DMS 273 (cell line): ENCODE measurements at regions not wholly inside any gene's neighbourhood (a gene's known extent, or its start where the extent isn't known, plus 50 kb on each side); places are given as distances from the start of the nearest gene placed in this dataset.
"Not testable (repeated sequence)": the region's sequence is repeated elsewhere in the genome, so short reads cannot be mapped to it uniquely, and the experiment has no call there.

ENCODE experiments used
- DNase-seq: peaks from one replicate; lab custom pipeline; 2025; ENCODE audit not compliant: unreplicated experiment; lab: John Stamatoyannopoulos, UW

- DNase-seq, result no peak
Measured at GRCh38 chr2:184302506-184302905, 295.8 kb upstream of the ZNF804A start.

DNA sequence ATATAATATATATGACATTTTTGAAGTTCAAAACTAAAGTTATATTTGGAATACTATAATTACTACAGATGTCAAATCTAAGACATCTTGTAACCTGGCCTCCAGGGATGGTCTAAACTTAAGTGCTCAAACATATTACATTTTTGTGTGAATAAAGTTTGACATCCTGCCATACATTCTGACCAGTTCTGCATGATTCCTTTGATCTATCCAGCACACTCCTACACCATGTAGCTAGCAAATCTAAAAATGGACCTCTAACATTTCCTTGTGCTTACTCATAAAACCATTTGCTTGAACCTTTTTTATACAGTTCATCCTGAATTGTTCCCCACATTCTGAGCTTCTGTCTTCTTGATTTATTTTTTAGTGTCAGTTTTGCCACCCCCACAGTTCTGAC, 294.3 kb upstream of the ZNF804A start:
- no peak for DNase-seq

- no peak for DNase-seq
Measured at GRCh38 chr2:184305105-184305504, 293.2 kb upstream of the ZNF804A start.

DNA sequence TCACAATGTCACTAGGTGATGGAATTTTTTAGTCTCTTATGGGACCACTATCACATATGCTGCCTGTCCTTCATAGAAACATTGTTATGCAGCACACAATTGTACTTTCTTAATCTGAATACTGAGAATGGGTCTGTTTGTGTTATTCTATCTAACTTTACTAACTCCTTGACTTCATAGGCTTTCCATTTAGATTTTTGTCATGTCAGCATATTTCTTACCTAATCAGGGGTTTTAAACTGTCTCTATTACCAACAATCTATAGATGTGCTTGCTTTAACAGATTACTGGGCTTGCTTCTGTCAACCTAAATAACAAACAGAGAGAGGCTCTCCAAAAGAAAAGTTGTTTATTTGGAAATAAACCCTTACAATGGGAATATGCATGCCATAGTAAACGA, 289.6 kb upstream of the ZNF804A start:
- DNase-seq, result no peak

GRCh38 chr2:184312970-184313369, 285.4 kb upstream of the ZNF804A start:
- DNase-seq, result no peak

GRCh38 chr2:184314829-184315228, 283.5 kb upstream of the ZNF804A start:
- DNase-seq, result no peak

GRCh38 chr2:184316921-184317320, 281.4 kb upstream of the ZNF804A start:
- DNase-seq, result no peak

DNA sequence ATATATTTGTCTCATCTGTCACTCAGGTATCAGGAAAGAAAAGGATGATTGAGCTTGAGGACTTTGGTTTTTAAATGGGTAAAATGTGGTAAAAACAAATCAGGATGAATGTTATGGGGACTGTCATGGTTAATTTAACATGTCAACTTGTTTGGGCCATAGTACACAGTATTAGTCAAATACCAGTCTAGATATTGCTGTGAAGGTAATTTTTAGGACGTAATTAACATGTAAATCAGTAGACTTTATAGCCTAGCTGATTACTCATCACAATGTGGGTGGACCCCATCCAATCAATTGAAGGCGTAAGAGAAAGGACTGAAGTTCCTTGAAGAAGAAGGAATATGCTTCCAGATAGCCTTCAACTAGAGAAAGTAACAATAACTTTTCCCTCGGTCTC, 275.7 kb upstream of the ZNF804A start:
- no peak for DNase-seq

GRCh38 chr2:184326066-184326465, 272.3 kb upstream of the ZNF804A start:
- DNase-seq, result peak; percentile 82

DNA sequence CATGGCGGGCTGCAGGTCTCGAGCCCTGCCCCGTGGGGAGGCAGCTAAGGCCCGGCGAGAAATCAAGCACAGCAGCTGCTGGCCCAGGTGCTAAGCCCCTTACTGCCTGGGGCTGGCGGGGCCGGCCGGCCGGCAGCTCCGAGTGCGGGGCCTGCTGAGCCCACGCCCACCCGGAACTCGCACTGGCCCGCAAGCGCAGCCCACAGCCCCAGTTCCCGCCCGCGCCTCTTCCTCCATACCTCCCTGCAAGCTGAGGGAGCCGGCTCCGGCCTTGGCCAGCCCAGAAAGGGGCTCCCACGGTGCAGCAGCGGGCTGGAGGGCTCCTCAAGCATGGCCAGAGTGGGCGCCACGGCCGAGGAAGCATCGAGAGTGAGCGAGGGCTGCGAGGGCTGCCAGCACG, 270.5 kb upstream of the ZNF804A start:
- DNase-seq, result not testable (repeated sequence)

DNA sequence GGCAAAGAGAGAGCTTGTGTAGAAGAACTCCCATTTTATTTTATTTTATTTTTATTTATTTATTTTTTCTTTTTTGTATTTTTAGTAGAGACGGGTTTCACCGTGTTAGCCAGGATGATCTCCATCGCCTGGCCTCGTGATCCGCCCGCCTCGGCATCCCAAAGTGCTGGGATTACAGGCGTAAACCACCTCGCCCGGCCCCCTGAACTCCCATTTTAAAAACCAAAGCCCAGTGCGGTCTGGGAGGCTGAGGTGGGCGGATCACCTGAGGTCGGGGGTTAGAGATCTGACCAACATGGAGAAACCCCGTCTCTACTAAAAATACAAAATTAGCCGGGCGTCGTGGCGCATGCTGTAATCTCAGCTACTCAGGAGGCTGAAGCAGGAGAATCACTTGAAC, 267.8 kb upstream of the ZNF804A start:
- not testable (repeated sequence) for DNase-seq

DNA sequence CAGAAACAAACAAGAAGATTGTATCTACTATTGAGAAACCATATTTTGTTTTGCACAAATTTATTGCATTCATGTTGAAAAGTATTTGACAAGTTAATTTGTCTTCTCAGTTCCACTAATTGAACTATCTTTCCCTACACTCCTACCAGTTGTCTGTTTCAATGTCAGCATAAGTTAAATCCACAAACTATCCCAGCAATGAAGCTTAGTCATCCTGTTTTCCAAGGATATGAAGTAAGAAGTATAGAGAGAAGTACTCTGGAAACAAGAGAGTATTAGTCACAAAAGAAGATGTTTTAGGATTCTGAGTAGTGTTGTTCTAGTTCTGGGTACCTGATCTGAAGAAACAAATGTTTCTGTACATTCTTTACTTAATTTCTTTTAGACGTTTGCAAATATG, 261.6 kb upstream of the ZNF804A start:
- DNase-seq, result no peak

DNA sequence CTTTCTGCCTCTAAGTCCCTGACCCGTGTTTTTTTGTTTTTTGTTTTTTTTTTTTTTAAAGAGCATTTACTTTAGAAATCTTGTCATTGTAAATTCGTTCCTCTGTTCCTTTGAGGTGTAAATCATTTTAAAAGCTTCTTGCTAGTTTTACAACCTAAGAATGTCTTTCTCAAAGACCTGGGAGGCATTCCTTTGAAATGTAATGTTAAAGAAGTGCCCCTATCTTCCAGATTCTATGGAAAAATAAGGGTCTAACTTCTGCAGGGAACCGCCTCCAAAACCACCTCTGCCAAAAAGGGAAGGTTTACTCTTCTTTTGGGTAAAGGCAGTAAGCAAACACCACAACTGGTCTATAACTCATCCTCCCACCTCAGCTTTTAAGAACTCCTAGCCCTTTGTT, 259.6 kb upstream of the ZNF804A start:
- DNase-seq, result no peak

DNA sequence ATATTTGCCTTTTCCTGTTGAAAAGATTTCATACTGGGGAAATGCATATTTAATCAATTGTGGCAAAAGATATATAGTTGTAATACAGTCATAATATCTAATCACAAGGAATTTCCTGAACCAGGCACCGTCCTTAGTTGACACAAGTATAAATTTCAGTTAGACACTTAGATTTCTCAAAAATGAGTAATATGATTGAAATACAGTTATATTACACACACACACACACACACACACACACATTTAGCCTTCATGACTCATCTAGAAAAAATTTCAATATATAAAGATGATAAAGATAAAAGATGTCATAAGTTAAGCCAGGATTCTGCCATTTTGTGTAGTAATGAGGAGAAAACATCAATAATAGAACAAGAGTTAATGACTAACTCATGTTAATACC, 258.4 kb upstream of the ZNF804A start:
- no peak for DNase-seq

DNA sequence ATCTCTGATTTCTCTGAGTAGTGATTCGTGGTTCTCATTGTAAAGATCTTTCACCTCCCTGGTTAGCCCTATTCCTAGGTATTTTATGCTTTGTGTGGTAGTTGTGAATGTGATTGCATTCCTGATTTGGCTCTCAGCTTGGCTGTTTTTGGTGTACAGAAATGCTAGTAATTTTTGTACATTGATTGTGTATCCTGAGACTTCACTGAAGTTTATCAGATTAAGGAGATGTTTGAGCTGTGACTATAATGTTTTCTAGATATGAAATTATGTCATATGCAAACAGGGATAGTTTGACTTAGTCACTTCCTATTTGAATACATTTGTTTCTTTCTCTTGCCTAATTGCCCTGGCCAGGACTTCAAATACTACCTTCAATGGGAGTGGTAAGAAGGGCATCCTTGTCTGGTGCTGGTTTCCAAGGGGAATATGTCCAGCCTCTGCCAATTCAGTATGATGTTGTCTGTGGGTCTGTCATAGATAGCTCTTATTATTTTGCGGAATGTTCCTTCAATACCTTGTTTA, 251.9 kb upstream of the ZNF804A start:
- no peak for DNase-seq

DNA sequence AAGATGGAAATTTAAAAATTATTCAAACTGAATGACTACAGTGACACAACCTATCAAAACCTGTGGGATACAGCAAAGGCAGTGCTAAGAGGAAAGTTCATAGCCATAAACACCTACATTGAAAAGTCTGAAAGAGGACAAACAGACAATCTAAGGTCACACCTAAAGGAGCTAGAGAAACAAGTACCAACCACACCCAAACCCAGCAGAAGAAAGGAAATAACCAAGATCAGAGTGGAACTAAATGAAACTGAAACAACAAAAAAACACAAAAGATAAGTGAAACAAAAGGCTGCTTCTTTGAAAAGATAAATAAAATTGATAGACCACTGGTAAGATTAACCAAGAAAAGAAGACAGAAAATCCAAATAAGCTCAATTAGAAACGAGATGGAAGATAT, 247.2 kb upstream of the ZNF804A start:
- no peak for DNase-seq

- DNase-seq, result no peak
Measured at GRCh38 chr2:184357033-184357432, 241.3 kb upstream of the ZNF804A start.

- DNase-seq, result no peak
Measured at GRCh38 chr2:184359379-184359778, 238.9 kb upstream of the ZNF804A start.

DNA sequence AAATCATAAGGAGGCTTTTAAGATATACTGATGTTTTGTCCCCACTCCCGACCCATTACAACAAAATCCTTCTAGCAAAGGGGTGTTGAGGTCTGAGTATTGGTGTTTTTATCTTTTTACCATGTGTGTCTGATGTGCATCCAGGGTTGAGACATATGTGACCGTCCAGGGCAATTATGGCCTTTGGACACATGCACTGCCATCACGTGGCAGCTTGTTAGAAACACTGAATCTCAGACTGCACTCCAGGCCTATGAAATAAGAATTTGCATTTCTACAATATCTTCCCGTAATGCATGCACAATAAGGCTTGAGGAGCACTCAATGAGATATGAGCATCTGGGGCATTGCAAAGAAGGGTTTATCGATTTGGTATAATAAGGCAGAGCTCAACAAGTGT, 235.1 kb upstream of the ZNF804A start:
- no peak for DNase-seq

- no peak for DNase-seq
Measured at GRCh38 chr2:184367211-184367610, 231.1 kb upstream of the ZNF804A start.

DNA sequence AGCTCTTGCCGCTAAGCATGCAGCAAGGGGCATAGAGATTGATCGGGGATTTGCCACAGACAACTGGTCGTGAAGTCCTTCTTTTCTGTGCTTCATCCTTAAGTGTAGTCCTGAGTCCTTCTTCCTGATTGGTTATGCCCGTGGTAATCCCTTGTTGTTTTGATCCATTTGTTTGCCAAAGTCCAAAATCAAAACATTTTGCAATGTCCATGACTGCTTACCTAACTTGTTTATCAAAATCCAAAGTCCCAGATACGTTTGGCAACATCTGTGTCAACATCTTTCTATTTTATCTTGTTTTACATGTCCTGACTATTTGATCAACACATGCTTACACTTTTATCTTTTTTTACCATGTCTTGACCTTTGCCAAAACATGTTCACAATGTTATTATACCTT, 229.0 kb upstream of the ZNF804A start:
- no peak for DNase-seq

GRCh38 chr2:184370954-184371353, 227.4 kb upstream of the ZNF804A start:
- DNase-seq, result no peak

DNA sequence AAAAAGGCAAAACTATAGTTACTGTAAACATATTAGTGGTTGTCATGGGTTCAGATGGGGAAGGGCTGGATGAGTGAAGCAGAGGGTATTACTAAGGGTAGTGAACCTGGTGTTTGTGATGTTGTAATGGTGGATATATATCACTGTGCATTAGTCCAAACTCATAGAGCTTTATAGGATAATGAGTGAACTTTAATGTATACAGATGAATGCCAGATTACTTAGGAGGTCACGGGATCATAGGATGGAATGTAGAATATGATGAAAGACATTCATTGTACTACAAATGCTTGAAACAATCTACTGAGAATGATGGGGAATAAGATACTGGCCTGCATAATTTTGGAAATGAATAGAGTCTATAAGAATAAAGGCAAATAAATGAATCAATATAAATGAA, 226.7 kb upstream of the ZNF804A start:
- DNase-seq, result no peak

DNA sequence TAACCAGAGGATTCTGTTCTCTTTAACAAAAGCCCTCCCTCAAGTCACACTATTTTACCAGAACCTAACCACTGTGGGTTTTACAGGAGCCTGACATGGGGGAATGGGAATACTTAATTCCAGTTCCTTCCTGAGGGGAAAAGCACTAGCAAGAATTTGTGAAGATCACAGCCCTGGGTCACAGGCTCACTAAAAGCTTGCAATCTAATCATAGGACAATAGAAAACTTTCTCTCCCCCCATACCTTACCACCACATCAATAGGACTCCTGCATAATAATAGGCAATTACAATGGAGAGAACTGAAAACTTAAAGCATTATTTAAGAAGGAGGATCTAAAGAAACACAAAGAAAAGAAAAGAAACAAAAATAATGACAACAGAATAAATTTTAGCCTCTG, 225.8 kb upstream of the ZNF804A start:
- DNase-seq, result no peak
